Endothelial cell of umbilical vein (primary cell): ENCODE measurements at regions not wholly inside any gene's neighbourhood (a gene's known extent, or its start where the extent isn't known, plus 50 kb on each side); places are given as distances from the start of the nearest gene placed in this dataset.

Experiments used
- BruUV-seq: library from RNA; stranded (reverse); fragments of 400-500 nt; replicated peaks from 2 replicates; lab custom pipeline; 2021; lab: Mats Ljungman, UMichigan
- CTCF ChIA-PET: fragments of 300-600, 350-600 bp; sonication (Branson Sonifier 250); formaldehyde crosslinking; loops from one replicate; lab custom pipeline; 2021; ENCODE audit warnings: antibody characterized with exemption, inconsistent platforms; lab: Charles Lee
- POLR2A ChIA-PET: fragments of 300-600, 350-600 bp; sonication (Branson Sonifier 250); formaldehyde crosslinking; loops from one replicate; lab custom pipeline; 2021; ENCODE audit warnings: antibody characterized with exemption, inconsistent platforms; lab: Charles Lee
- DNase-seq: peaks from one replicate; pipeline ENCODE4 v3.0.0-alpha.2; 2011; ENCODE audit warnings: low read depth, low spot score
- FAIRE-seq: peaks from 2 replicates; lab custom pipeline; 2011; peaks lifted over from hg19 to GRCh38; lab: Jason Lieb, UNC
- H2AFZ ChIP-seq: 2 replicates; pipeline ENCODE4 v1.6.0; 2012; ENCODE audit warnings: low read depth, low read length, control low read depth, inconsistent platforms
- H3K27ac ChIP-seq: 2 replicates; pipeline ENCODE4 v1.5.1; 2011; ENCODE audit warnings: low read depth, mild to moderate bottlenecking, control low read depth, low read length, moderate library complexity; ENCODE audit not compliant: insufficient read depth
- H3K27me3 ChIP-seq, 2 experiments: 2 replicates each; pipeline versions ENCODE4 v1.6.0 to v1.6.1; 2011; ENCODE audit warnings: low read length in 2 of 2, mixed read lengths in 1 of 2; ENCODE audit not compliant: control insufficient read depth in 2 of 2, insufficient read depth in 2 of 2
- H3K36me3 ChIP-seq, 2 experiments: 2 replicates in 1 of 2; 3 replicates in 1 of 2; pipeline ENCODE4 v1.5.1; 2011; ENCODE audit warnings: low read length in 2 of 2, mild to moderate bottlenecking in 1 of 2, moderate library complexity in 1 of 2; ENCODE audit not compliant: control insufficient read depth in 2 of 2, insufficient read depth in 2 of 2; ENCODE audit errors: extremely low read depth in 1 of 2
- H3K4me1 ChIP-seq: 3 replicates; pipeline ENCODE4 v1.5.1; 2011; ENCODE audit warnings: mild to moderate bottlenecking, low read length; ENCODE audit not compliant: control insufficient read depth, insufficient read depth; ENCODE audit errors: extremely low read depth
- H3K4me2 ChIP-seq: 2 replicates; pipeline ENCODE4 v1.6.1; 2011; ENCODE audit warnings: low read length, control low read depth, mixed read lengths; ENCODE audit not compliant: insufficient read depth
- H3K4me3 ChIP-seq, 3 experiments: fragments of 200-600 bp in 1 of 3; sonication (generic), shearing (Covaris generic) in 1 of 3; replicated peaks in 1 of 3; 2 replicates each; pipeline ENCODE4 v1.5.1; 2011 to 2016; ENCODE audit warnings: control low read depth in 3 of 3, low read length in 3 of 3, mild to moderate bottlenecking in 2 of 3, inconsistent platforms in 1 of 3, low read depth in 1 of 3, moderate library complexity in 1 of 3; ENCODE audit not compliant: insufficient read depth in 1 of 3
- H3K79me2 ChIP-seq: 2 replicates; pipeline ENCODE4 v1.6.0; 2012; ENCODE audit warnings: low read length, inconsistent platforms; ENCODE audit not compliant: control insufficient read depth, insufficient read depth
- H3K9ac ChIP-seq: replicated peaks from 2 replicates; pipeline ENCODE3; 2011; ENCODE audit warnings: low read length, control low read depth; ENCODE audit not compliant: insufficient read depth; ENCODE audit errors: extremely low read depth
- H3K9me1 ChIP-seq: replicated peaks from 3 replicates; pipeline ENCODE4 v1.6.0; 2011; ENCODE audit warnings: mild to moderate bottlenecking, low read length; ENCODE audit not compliant: control insufficient read depth, insufficient read depth; ENCODE audit errors: extremely low read depth
- H3K9me3 ChIP-seq: replicated peaks from 2 replicates; pipeline ENCODE4 v1.5.1; 2012; ENCODE audit warnings: low read length, inconsistent platforms; ENCODE audit not compliant: control insufficient read depth, insufficient read depth
- H4K20me1 ChIP-seq: replicated peaks from 2 replicates; pipeline ENCODE3; 2011; ENCODE audit warnings: mild to moderate bottlenecking, low read length; ENCODE audit not compliant: control insufficient read depth, insufficient read depth; ENCODE audit errors: extremely low read depth
- CTCF ChIP-seq, 2 donors: IDR thresholded peaks; 1 replicate in 1 of 2; 2 replicates in 1 of 2; pipeline ENCODE4 v1.5.1; 2011; ENCODE audit warnings: low read length in 2 of 2, mild to moderate bottlenecking in 2 of 2, moderate library complexity in 2 of 2, control low read depth in 1 of 2, inconsistent platforms in 1 of 2, low read depth in 1 of 2; ENCODE audit not compliant: insufficient read depth in 1 of 2; ENCODE audit errors: extremely low read depth in 1 of 2
- EZH2 ChIP-seq: IDR thresholded peaks from 2 replicates; pipeline ENCODE4 v1.6.1; 2012; ENCODE audit warnings: borderline replicate concordance, low read depth, mild to moderate bottlenecking, moderate library complexity, low read length, inconsistent platforms; ENCODE audit not compliant: severe bottlenecking
- FOS ChIP-seq: IDR thresholded peaks from 2 replicates; pipeline ENCODE4 v1.6.1; 2011; ENCODE audit warnings: mild to moderate bottlenecking, low read length, moderate library complexity, borderline replicate concordance; ENCODE audit not compliant: insufficient read depth
- GATA2 ChIP-seq: IDR thresholded peaks from 2 replicates; pipeline ENCODE4 v1.7.0; 2011; ENCODE audit warnings: low read depth, mild to moderate bottlenecking, moderate library complexity, mixed read lengths, low read length; ENCODE audit not compliant: insufficient read length, insufficient read depth
- JUN ChIP-seq: IDR thresholded peaks from 2 replicates; pipeline ENCODE4 v1.6.1; 2011; ENCODE audit warnings: borderline replicate concordance, low read depth; ENCODE audit not compliant: insufficient read length, insufficient read depth
- MAX ChIP-seq: IDR thresholded peaks from 2 replicates; pipeline ENCODE4 v1.6.1; 2011; ENCODE audit not compliant: insufficient read depth, insufficient read length
- MYC ChIP-seq: IDR thresholded peaks from one replicate; pipeline ENCODE4 v1.6.1; 2011; ENCODE audit warnings: mild to moderate bottlenecking, low read depth, low read length
- POLR2A ChIP-seq: IDR thresholded peaks from 2 replicates; pipeline ENCODE4 v1.6.1; 2012; ENCODE audit warnings: low read depth, mild to moderate bottlenecking, control low read depth, low read length
- POLR2AphosphoS5 ChIP-seq: IDR thresholded peaks from 2 replicates; pipeline ENCODE4 v1.6.1; 2012; ENCODE audit warnings: low read depth, mild to moderate bottlenecking, control low read depth, low read length, moderate library complexity; ENCODE audit not compliant: insufficient read depth
- dilution Hi-C: fragments of 300-500 bp; cut with MboI; formaldehyde crosslinking; loops from one replicate; pipeline ENCODE4 v1.15.0; 2019; ENCODE audit warnings: low sequenced_read_pairs; ENCODE audit not compliant: extremely low pct_ligation_motif_present
- intact Hi-C: fragments of 100-400 bp; cut with micrococcal nuclease; formaldehyde crosslinking; loops from one replicate; pipeline ENCODE4 v1.10.0; 2022

- no peaks in the 10 kb centered on the region for H3K4me1 ChIP-seq
- H3K4me3 ChIP-seq = no peak overlapping the region
- H3K9ac ChIP-seq = no peak overlapping the region
- FAIRE-seq (no peak), DNase-seq (no peak)
- H3K27me3 ChIP-seq = no peaks in the 10 kb centered on the region
- no peaks in the 10 kb centered on the region for H3K9me3 ChIP-seq
- intact Hi-C loops = no loop called here
- no peaks in the 10 kb centered on the region for H4K20me1 ChIP-seq
- no peaks in the 10 kb centered on the region for H3K9me1 ChIP-seq
- no peak overlapping the region for H3K27ac ChIP-seq
- H3K79me2 ChIP-seq = no peaks in the 10 kb centered on the region
- BruUV-seq = no TSS peak
- CTCF ChIA-PET = no interaction called here
- TF ChIP-seq CTCF (IDR thresholded peaks at IDR 0.05; ENCODE audit: extremely low read depth in 1 of 2, insufficient read depth in 1 of 2, low read depth in 1 of 2, low read length in 2 of 2) = no peak
- TF ChIP-seq GATA2 = no peak
- TF ChIP-seq JUN = no peak
- TF ChIP-seq POLR2AphosphoS5 = no peak
- no peak for TF ChIP-seq POLR2A
- no peak for TF ChIP-seq MYC
- no peak for TF ChIP-seq FOS
- no peak for TF ChIP-seq EZH2
- TF ChIP-seq MAX = no peak
- H2AFZ ChIP-seq = no peak overlapping the region
- H3K36me3 ChIP-seq = no peaks in the 10 kb centered on the region
- POLR2A ChIA-PET = no interaction called here
- dilution Hi-C loops = no loop called here
- no peak overlapping the region for H3K4me2 ChIP-seq
Measured at GRCh38 chr3:180534828-180535227, 67.1 kb upstream of the TTC14 start.
